H9 (cell line): ENCODE measurements at regions not wholly inside any gene's neighbourhood (a gene's known extent, or its start where the extent isn't known, plus 50 kb on each side); places are given as distances from the start of the nearest gene placed in this dataset.

Experiments used
- DNase-seq: peaks from one replicate; pipeline ENCODE4 v3.0.0-alpha.2; 2017
- H2AFZ ChIP-seq: one replicate; pipeline ENCODE4 v1.6.1; 2013; ENCODE audit warnings: mild to moderate bottlenecking, low read length, control low read depth, moderate library complexity
- H2AK5ac ChIP-seq: 2 replicates; pipeline ENCODE4 v1.6.1; 2013; ENCODE audit warnings: low read length, control low read depth, mixed read lengths; ENCODE audit not compliant: insufficient read length
- H2BK120ac ChIP-seq: one replicate; pipeline ENCODE4 v1.6.1; 2013; ENCODE audit warnings: low read depth, mild to moderate bottlenecking, low read length, control low read depth, inconsistent platforms; ENCODE audit not compliant: poor library complexity, severe bottlenecking
- H2BK12ac ChIP-seq: 2 replicates; pipeline ENCODE4 v1.6.1; 2013; ENCODE audit warnings: low read length, control low read depth, mixed read lengths, low read depth; ENCODE audit not compliant: insufficient read length
- H2BK15ac ChIP-seq: 2 replicates; pipeline ENCODE4 v1.6.1; 2013; ENCODE audit warnings: low read depth, low read length, control low read depth
- H2BK20ac ChIP-seq: one replicate; pipeline ENCODE4 v1.6.1; 2013; ENCODE audit warnings: low read depth, mild to moderate bottlenecking, low read length, control low read depth, inconsistent platforms; ENCODE audit not compliant: poor library complexity, severe bottlenecking
- H2BK5ac ChIP-seq: 2 replicates; pipeline ENCODE4 v1.6.1; 2013; ENCODE audit warnings: low read length, control low read depth, mixed read lengths; ENCODE audit not compliant: insufficient read length
- H3K14ac ChIP-seq: 2 replicates; pipeline ENCODE4 v1.6.1; 2013; ENCODE audit warnings: low read length, control low read depth; ENCODE audit not compliant: insufficient read depth
- H3K18ac ChIP-seq: 2 replicates; pipeline ENCODE4 v1.6.1; 2013; ENCODE audit warnings: low read depth, mild to moderate bottlenecking, mixed read lengths, low read length, control low read depth; ENCODE audit not compliant: insufficient read length
- H3K23ac ChIP-seq: 2 replicates; pipeline ENCODE4 v1.6.1; 2013; ENCODE audit warnings: low read length, control low read depth, mixed read lengths, low read depth; ENCODE audit not compliant: insufficient read length
- H3K23me2 ChIP-seq: 2 replicates; pipeline ENCODE4 v1.6.1; 2013; ENCODE audit warnings: low read depth, mild to moderate bottlenecking, mixed read lengths, low read length, control low read depth; ENCODE audit not compliant: insufficient read length, poor library complexity, severe bottlenecking
- H3K27ac ChIP-seq: 2 replicates; pipeline ENCODE4 v1.5.1; 2013; ENCODE audit warnings: low read length, control low read depth, mixed read lengths, low read depth; ENCODE audit not compliant: insufficient read length
- H3K27me3 ChIP-seq: 2 replicates; pipeline ENCODE4 v1.6.1; 2013; ENCODE audit warnings: low read length, control low read depth, inconsistent platforms; ENCODE audit not compliant: insufficient read depth
- H3K4ac ChIP-seq: 2 replicates; pipeline ENCODE4 v1.6.1; 2013; ENCODE audit warnings: low read depth, mild to moderate bottlenecking, control low read depth, inconsistent platforms, low read length, moderate library complexity
- H3K4me1 ChIP-seq: 2 replicates; pipeline ENCODE4 v1.6.1; 2013; ENCODE audit warnings: low read length, control low read depth, inconsistent platforms; ENCODE audit not compliant: insufficient read depth
- H3K4me2 ChIP-seq: 2 replicates; pipeline ENCODE4 v1.6.1; 2013; ENCODE audit warnings: low read length, control low read depth, mixed read lengths; ENCODE audit not compliant: insufficient read length, insufficient read depth
- H3K56ac ChIP-seq: 2 replicates; pipeline ENCODE4 v1.6.1; 2013; ENCODE audit warnings: low read depth, mild to moderate bottlenecking, mixed read lengths, low read length, control low read depth; ENCODE audit not compliant: insufficient read length
- H3K79me1 ChIP-seq: 2 replicates; pipeline ENCODE4 v1.6.1; 2013; ENCODE audit warnings: low read depth, mild to moderate bottlenecking, moderate library complexity, low read length, control low read depth, inconsistent platforms; ENCODE audit not compliant: insufficient read depth, poor library complexity, severe bottlenecking
- H3K79me2 ChIP-seq: 2 replicates; pipeline ENCODE4 v1.6.1; 2013; ENCODE audit warnings: low read length, control low read depth, inconsistent platforms; ENCODE audit not compliant: insufficient read depth
- H3K9ac ChIP-seq: 2 replicates; pipeline ENCODE4 v1.6.1; 2013; ENCODE audit warnings: low read length, control low read depth, mixed read lengths; ENCODE audit not compliant: insufficient read length; ENCODE audit errors: extremely low read depth
- H3K9me3 ChIP-seq: one replicate; pipeline ENCODE4 v1.6.1; 2013; ENCODE audit warnings: low read depth, low read length, inconsistent platforms; ENCODE audit not compliant: control insufficient read depth
- H3T11ph ChIP-seq: one replicate; pipeline ENCODE4 v1.6.1; 2013; ENCODE audit warnings: mild to moderate bottlenecking, low read length, control low read depth, inconsistent platforms
- H4K20me1 ChIP-seq: one replicate; pipeline ENCODE4 v1.6.1; 2013; ENCODE audit not compliant: control insufficient read depth, insufficient read length, insufficient read depth
- H4K5ac ChIP-seq: 2 replicates; pipeline ENCODE4 v1.6.1; 2013; ENCODE audit warnings: low read depth, mild to moderate bottlenecking, mixed read lengths, low read length, control low read depth; ENCODE audit not compliant: insufficient read length
- H4K8ac ChIP-seq: replicated peaks from 2 replicates; pipeline ENCODE4 v1.6.1; 2013; ENCODE audit warnings: low read length, control low read depth, mixed read lengths, low read depth; ENCODE audit not compliant: insufficient read length
- H4K91ac ChIP-seq: 2 replicates; pipeline ENCODE4 v1.6.1; 2013; ENCODE audit warnings: low read depth, mild to moderate bottlenecking, moderate library complexity, mixed read lengths, low read length, control low read depth; ENCODE audit not compliant: insufficient read length
- H3K27ac Mint-ChIP-seq, 3 experiments: 2 replicates in 2 of 3; 3 replicates in 1 of 3; pipeline ENCODE4 v1.8.0; 2020 to 2021; ENCODE audit warnings: mixed read lengths in 3 of 3, mild to moderate bottlenecking in 1 of 3, moderate library complexity in 1 of 3
- H3K27me3 Mint-ChIP-seq: 2 replicates; pipeline ENCODE4 v1.8.0; 2021; ENCODE audit warnings: low read depth, mild to moderate bottlenecking, moderate library complexity, mixed read lengths
- H3K36me3 Mint-ChIP-seq, 3 experiments: 2 replicates in 2 of 3; 3 replicates in 1 of 3; pipeline ENCODE4 v1.8.0; 2020 to 2021; ENCODE audit warnings: low read depth in 3 of 3, mixed read lengths in 3 of 3; ENCODE audit not compliant: insufficient read depth in 1 of 3
- H3K4me1 Mint-ChIP-seq, 2 experiments: 2 replicates each; pipeline ENCODE4 v1.8.0; 2020; ENCODE audit warnings: mixed read lengths in 2 of 2
- H3K4me3 Mint-ChIP-seq, 2 experiments: 2 replicates in 1 of 2; 3 replicates in 1 of 2; pipeline ENCODE4 v1.8.0; 2020 to 2021; ENCODE audit warnings: mild to moderate bottlenecking in 2 of 2, mixed read lengths in 2 of 2, moderate library complexity in 1 of 2
- H3K9me3 Mint-ChIP-seq, 2 experiments: 2 replicates in 1 of 2; 3 replicates in 1 of 2; pipeline ENCODE4 v1.8.0; 2020; ENCODE audit warnings: mild to moderate bottlenecking in 2 of 2, mixed read lengths in 2 of 2, moderate library complexity in 1 of 2
- CTCF ChIP-seq: fragments of 200-600 bp; sonication (generic); conservative IDR thresholded peaks from 3 replicates; pipeline ENCODE4 v1.8.0; 2021; ENCODE audit warnings: antibody characterized with exemption, mild to moderate bottlenecking
- WGBS: extraction: QIAGEN DNeasy Blood & Tissue Kit; methylation state at CpG from one replicate; pipeline ENCODE4 v1.1.7; 2013; ENCODE audit warnings: missing lambda C conversion rate, low lambda C conversion rate, mixed read lengths; ENCODE audit not compliant: insufficient read length; ENCODE audit errors: extremely low coverage; 5-methylcytosine and 5-hydroxymethylcytosine counted together

GRCh38 chr7:109179601-109180000 lies 609.9 kb downstream of the DNAJB9 start:
- no peak overlapping the region for H4K5ac ChIP-seq
- no peaks in the 10 kb centered on the region for H4K20me1 ChIP-seq
- H3K23ac ChIP-seq: no peak overlapping the region
- no peaks in the 10 kb centered on the region for H3K9me3 ChIP-seq
- H3K27me3 ChIP-seq: no peaks in the 10 kb centered on the region
- Mint-ChIP-seq H3K9me3 (peaks cover 12 to 17% of the 10 kb centered on the region in 2 experiments), H3K4me1 (peaks cover 0 to 4% of the 10 kb centered on the region in 2 experiments; a peak in 2 of 4 replicates), H3K27me3 (no peaks in the 10 kb centered on the region), H3K4me3 (no peak overlapping the region), H3K27ac (no peak overlapping the region), H3K36me3 (peaks cover 6 to 15% (median 8%) of the 10 kb centered on the region in 3 experiments)
- no peak overlapping the region for H3K4me2 ChIP-seq
- H3K79me2 ChIP-seq: no peaks in the 10 kb centered on the region
- H3T11ph ChIP-seq: no peak overlapping the region
- H3K27ac ChIP-seq: no peak overlapping the region
- H2BK120ac ChIP-seq: no peak overlapping the region
- no peaks in the 10 kb centered on the region for H3K4me1 ChIP-seq
- no peak for DNase-seq
- no peak overlapping the region for H2BK12ac ChIP-seq
- no peak for TF ChIP-seq CTCF
- H3K18ac ChIP-seq: no peak overlapping the region
- no peak overlapping the region for H3K4ac ChIP-seq
- H3K56ac ChIP-seq: no peak overlapping the region
- H3K9ac ChIP-seq: no peak overlapping the region
- H2AFZ ChIP-seq: no peak overlapping the region
- H3K23me2 ChIP-seq: no peaks in the 10 kb centered on the region
- no CpG with 5 or more reads among the region's 3 CpGs for WGBS
- H2BK20ac ChIP-seq: no peak overlapping the region
- H4K91ac ChIP-seq: no peak overlapping the region
- H2AK5ac ChIP-seq: no peak overlapping the region
- no peaks in the 10 kb centered on the region for H3K79me1 ChIP-seq
- no peak overlapping the region for H2BK5ac ChIP-seq
- H4K8ac ChIP-seq: no peak overlapping the region
- no peak overlapping the region for H3K14ac ChIP-seq
- no peak overlapping the region for H2BK15ac ChIP-seq
